GM23338 (cell line): ENCODE measurements at regions not wholly inside any gene's neighbourhood (a gene's known extent, or its start where the extent isn't known, plus 50 kb on each side); places are given as distances from the start of the nearest gene placed in this dataset.

Experiments
- ATAC-seq: fragments of 200-7000 bp; cut with Tn5 transposase; 3 replicates; pipeline ENCODE4 v1.9.1; 2020
- DNase-seq: peaks from one replicate; pipeline ENCODE4 v3.0.0-alpha.2; 2015; ENCODE audit warnings: low spot score
- H2AFZ ChIP-seq: fragments of 200-600 bp; sonication (generic); 2 replicates; pipeline ENCODE4 v1.8.0; 2016; ENCODE audit warnings: antibody characterized with exemption, mild to moderate bottlenecking, moderate library complexity
- H3F3A ChIP-seq: fragments of 200-600 bp; sonication (generic); replicated peaks from 2 replicates; pipeline ENCODE4 v1.8.0; 2017; ENCODE audit warnings: antibody characterized with exemption, mixed run types, low read depth
- H3K27ac ChIP-seq: fragments of 200-600 bp; sonication (generic); 2 replicates; pipeline ENCODE4 v1.6.1; 2016; ENCODE audit warnings: low read depth
- H3K27me3 ChIP-seq: fragments of 200-600 bp; sonication (generic); 2 replicates; pipeline ENCODE4 v1.8.0; 2016; ENCODE audit warnings: mild to moderate bottlenecking, mixed run types, moderate library complexity; ENCODE audit not compliant: insufficient read depth
- H3K36me3 ChIP-seq: fragments of 200-600 bp; sonication (generic); 2 replicates; pipeline ENCODE4 v1.8.0; 2016; ENCODE audit warnings: mild to moderate bottlenecking; ENCODE audit not compliant: insufficient read depth
- H3K4me1 ChIP-seq: fragments of 200-600 bp; sonication (generic); 2 replicates; pipeline ENCODE4 v1.8.0; 2016; ENCODE audit warnings: mild to moderate bottlenecking, moderate library complexity; ENCODE audit not compliant: insufficient read depth
- H3K4me2 ChIP-seq: fragments of 200-600 bp; sonication (generic); 2 replicates; pipeline ENCODE4 v1.7.1; 2017; ENCODE audit warnings: mixed run types
- H3K4me3 ChIP-seq: fragments of 200-600 bp; sonication (generic); 2 replicates; pipeline ENCODE4 v1.6.1; 2016; ENCODE audit warnings: mixed run types
- H3K79me2 ChIP-seq: fragments of 200-600 bp; sonication (generic); replicated peaks from 2 replicates; pipeline ENCODE4 v1.8.0; 2017; ENCODE audit warnings: mild to moderate bottlenecking; ENCODE audit not compliant: insufficient read depth
- H3K9me2 ChIP-seq: fragments of 200-600 bp; sonication (generic); 2 replicates; pipeline ENCODE4 v1.8.0; 2017; ENCODE audit not compliant: insufficient read depth
- H4K20me1 ChIP-seq: fragments of 200-600 bp; sonication (generic); replicated peaks from 2 replicates; pipeline ENCODE4 v1.8.0; 2017; ENCODE audit warnings: mild to moderate bottlenecking; ENCODE audit not compliant: insufficient read depth
- H3K27ac Mint-ChIP-seq: 2 replicates; pipeline ENCODE4 v1.8.0; 2020; ENCODE audit warnings: inconsistent platforms, mild to moderate bottlenecking, moderate library complexity, mixed read lengths
- H3K27me3 Mint-ChIP-seq: 3 replicates; pipeline ENCODE4 v1.8.0; 2022; ENCODE audit warnings: low read depth, mild to moderate bottlenecking, moderate library complexity, mixed read lengths, inconsistent platforms; ENCODE audit not compliant: insufficient read depth, poor library complexity
- H3K36me3 Mint-ChIP-seq: 3 replicates; pipeline ENCODE4 v1.8.0; 2021; ENCODE audit warnings: low read depth, mild to moderate bottlenecking, inconsistent platforms, moderate library complexity, mixed read lengths
- H3K4me1 Mint-ChIP-seq: 3 replicates; pipeline ENCODE4 v1.8.0; 2020; ENCODE audit warnings: mild to moderate bottlenecking, inconsistent platforms, mixed read lengths
- H3K4me3 Mint-ChIP-seq: 3 replicates; pipeline ENCODE4 v1.8.0; 2021; ENCODE audit warnings: moderate library complexity, mild to moderate bottlenecking, inconsistent platforms, mixed read lengths
- H3K9me3 Mint-ChIP-seq: 3 replicates; pipeline ENCODE4 v1.8.0; 2020; ENCODE audit warnings: moderate library complexity, mild to moderate bottlenecking, inconsistent platforms, mixed read lengths
- CREB1 ChIP-seq: fragments of 250-450 bp; sonication (Bioruptor Pico); IDR thresholded peaks from 2 replicates; pipeline ENCODE4 v1.5.0; 2020; ENCODE audit warnings: low read depth, mild to moderate bottlenecking, moderate library complexity
- CTCF ChIP-seq, 2 experiments: fragments of 200-600 bp in 1 of 2; sonication (generic) in 1 of 2; conservative IDR thresholded peaks; 2 replicates each; pipeline versions ENCODE4 v1.5.1 to v1.6.1; 2016 to 2017; ENCODE audit warnings: antibody characterized with exemption in 2 of 2, low read depth in 2 of 2, mild to moderate bottlenecking in 2 of 2, moderate library complexity in 1 of 2
- ETS1 ChIP-seq: IDR thresholded peaks from 2 replicates; pipeline ENCODE4 v1.6.1; 2016; ENCODE audit warnings: antibody characterized with exemption
- EZH2 ChIP-seq: fragments of 200-600 bp; sonication (generic); IDR thresholded peaks from one replicate; pipeline ENCODE4 v1.8.0; 2017; ENCODE audit warnings: antibody characterized with exemption, mild to moderate bottlenecking, low read depth; ENCODE audit not compliant: unreplicated experiment
- EZH2phosphoT487 ChIP-seq: fragments of 200-600 bp; sonication (generic); IDR thresholded peaks from one replicate; pipeline ENCODE4 v1.8.1; 2018; ENCODE audit warnings: antibody characterized with exemption; ENCODE audit not compliant: unreplicated experiment
- JUNB ChIP-seq: IDR thresholded peaks from one replicate; pipeline ENCODE4 v1.6.1; 2016; ENCODE audit warnings: antibody characterized with exemption; ENCODE audit not compliant: unreplicated experiment
- NANOG ChIP-seq: IDR thresholded peaks from 2 replicates; pipeline ENCODE4 v1.6.1; 2016; ENCODE audit warnings: antibody characterized with exemption, borderline replicate concordance
- POLR2AphosphoS5 ChIP-seq: IDR thresholded peaks from 2 replicates; pipeline ENCODE4 v1.6.1; 2016; ENCODE audit warnings: antibody characterized with exemption, low read depth
- REST ChIP-seq: IDR thresholded peaks from one replicate; pipeline ENCODE4 v1.6.1; 2018; ENCODE audit warnings: antibody characterized with exemption; ENCODE audit not compliant: unreplicated experiment
- STAT1 ChIP-seq: IDR thresholded peaks from one replicate; pipeline ENCODE4 v1.6.1; 2016; ENCODE audit warnings: antibody characterized with exemption; ENCODE audit not compliant: unreplicated experiment
- ZNF114 ChIP-seq: fragments of 250-450 bp; sonication (Bioruptor Pico); IDR thresholded peaks from 2 replicates; pipeline ENCODE4 v1.5.0; 2020; ENCODE audit warnings: mild to moderate bottlenecking, moderate library complexity
- ZNF331 ChIP-seq: fragments of 250-450 bp; sonication (Bioruptor Pico); IDR thresholded peaks from 2 replicates; pipeline ENCODE4 v1.5.0; 2020; ENCODE audit warnings: low read depth, mild to moderate bottlenecking, moderate library complexity
- ZNF462 ChIP-seq: fragments of 250-450 bp; sonication (Bioruptor Pico); IDR thresholded peaks from 2 replicates; pipeline ENCODE4 v1.5.0; 2020; ENCODE audit warnings: mild to moderate bottlenecking, moderate library complexity

GRCh38 chr13:109379930-109380329 lies 406.5 kb downstream of the IRS2 start:
- Histone ChIP-seq H3F3A (no peaks in the 10 kb centered on the region), H3K9me2 (no peaks in the 10 kb centered on the region), H4K20me1 (no peaks in the 10 kb centered on the region), H3K27ac (no peak overlapping the region), H3K4me3 (no peak overlapping the region), H3K79me2 (no peaks in the 10 kb centered on the region), H3K27me3 (no peaks in the 10 kb centered on the region), H2AFZ (no peak overlapping the region), H3K4me1 (no peaks in the 10 kb centered on the region; the same call in 1 of the 2 replicates), H3K36me3 (no peaks in the 10 kb centered on the region), H3K4me2 (no peak overlapping the region)
- Mint-ChIP-seq H3K4me1 (no peaks in the 10 kb centered on the region; the same call in 2 of the 3 replicates), H3K4me3 (no peak overlapping the region), H3K27ac (no peak overlapping the region), H3K9me3 (no peaks in the 10 kb centered on the region), H3K36me3 (no peaks in the 10 kb centered on the region), H3K27me3 (peaks cover 3% of the 10 kb centered on the region)
- TF ChIP-seq NANOG (no peak), CTCF (conservative IDR thresholded peaks at IDR 0.05; ENCODE audit: low read depth in 2 of 2) (no peak), ZNF462 (CRISPR knock-in tag) (no peak), STAT1 (no peak), POLR2AphosphoS5 (no peak), ZNF331 (CRISPR knock-in tag) (no peak), EZH2phosphoT487 (no peak), EZH2 (no peak), CREB1 (CRISPR knock-in tag) (no peak), ETS1 (no peak), JUNB (no peak), ZNF114 (CRISPR knock-in tag) (no peak), REST (no peak)
- ATAC-seq (no peak), DNase-seq (no peak)
